GM18870 (cell line): ENCODE measurements at regions not wholly inside any gene's neighbourhood (a gene's known extent, or its start where the extent isn't known, plus 50 kb on each side); places are given as distances from the start of the nearest gene placed in this dataset.
"Not testable (repeated sequence)": the region's sequence is repeated elsewhere in the genome, so short reads cannot be mapped to it uniquely, and the experiment has no call there.

Experiments used
- ATAC-seq: cut with Tn5 transposase; IDR thresholded peaks from one replicate; pipeline ENCODE4 v1.9.1; 2021; ENCODE audit warnings: moderate library complexity; ENCODE audit not compliant: unreplicated experiment

DNA sequence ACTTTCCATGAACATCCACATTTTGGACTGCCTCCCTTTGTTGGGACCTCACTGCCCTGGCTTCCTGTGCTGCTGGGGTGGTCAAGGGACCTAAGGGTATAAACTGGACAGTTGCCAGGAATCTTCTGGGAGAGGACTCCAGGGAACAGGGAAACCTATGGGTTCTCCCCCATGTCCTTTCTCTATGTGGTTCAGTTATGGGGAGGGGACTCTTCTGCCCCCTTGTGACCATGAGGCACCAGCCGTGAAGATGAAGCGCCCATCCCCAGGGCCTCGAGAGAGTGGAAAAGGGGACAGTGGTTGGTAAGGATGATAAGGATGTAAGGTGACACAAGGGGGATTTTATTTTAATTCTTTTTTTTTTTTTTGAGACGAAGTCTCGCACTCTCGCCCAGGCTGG, 177.0 kb upstream of the TMEM132C start:
- no peak for ATAC-seq

DNA sequence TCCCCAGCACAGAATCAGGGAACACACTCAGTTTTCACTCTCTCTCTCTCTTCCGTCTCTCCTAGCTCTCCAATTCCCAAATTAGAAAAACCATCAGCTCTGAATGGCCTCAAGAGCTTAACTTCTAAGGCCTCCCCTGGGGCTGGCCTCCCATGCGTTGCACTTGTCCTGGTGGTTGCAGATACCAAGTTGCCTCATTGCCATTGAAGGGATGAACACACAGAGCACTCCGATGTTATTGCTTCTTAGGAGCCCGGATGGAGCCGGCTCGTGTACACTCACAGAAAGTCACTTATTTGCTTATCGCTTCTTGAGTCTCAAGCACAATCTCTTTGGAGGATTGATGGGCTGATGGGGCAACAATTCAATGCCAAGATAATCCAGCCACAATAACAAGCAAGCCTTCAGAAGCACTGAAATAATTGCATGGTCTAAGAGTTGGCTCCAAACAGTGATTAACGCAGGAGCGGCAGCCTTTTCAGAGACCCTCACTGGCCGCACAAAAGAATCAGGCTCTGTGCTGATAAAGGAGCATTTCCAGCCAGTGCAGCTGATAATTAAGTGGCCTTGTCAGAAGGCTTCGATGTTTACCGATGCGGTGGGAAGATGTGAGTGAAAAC, 175.8 kb upstream of the TMEM132C start:
- ATAC-seq, result no peak

DNA sequence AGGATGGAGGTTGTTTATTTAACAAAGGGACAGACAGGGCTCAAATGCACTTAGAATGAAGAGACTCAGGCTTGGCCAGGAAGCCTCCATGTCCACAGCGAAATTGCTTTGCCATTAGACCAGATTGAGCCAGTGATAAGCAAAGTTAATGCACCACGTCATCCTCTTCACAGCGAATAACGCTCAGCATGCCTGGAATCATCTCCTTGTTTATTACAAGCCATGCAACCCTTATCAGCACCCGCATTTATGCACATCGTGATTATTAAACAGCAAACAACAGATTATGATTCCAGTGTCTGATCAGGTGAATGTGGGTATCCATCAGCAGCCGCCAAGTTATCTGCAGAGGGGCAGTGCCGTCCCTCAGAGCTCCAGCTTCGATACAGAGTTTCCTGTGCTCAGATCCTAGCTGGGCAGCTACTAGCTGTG, 175.0 kb upstream of the TMEM132C start:
- no peak for ATAC-seq

DNA sequence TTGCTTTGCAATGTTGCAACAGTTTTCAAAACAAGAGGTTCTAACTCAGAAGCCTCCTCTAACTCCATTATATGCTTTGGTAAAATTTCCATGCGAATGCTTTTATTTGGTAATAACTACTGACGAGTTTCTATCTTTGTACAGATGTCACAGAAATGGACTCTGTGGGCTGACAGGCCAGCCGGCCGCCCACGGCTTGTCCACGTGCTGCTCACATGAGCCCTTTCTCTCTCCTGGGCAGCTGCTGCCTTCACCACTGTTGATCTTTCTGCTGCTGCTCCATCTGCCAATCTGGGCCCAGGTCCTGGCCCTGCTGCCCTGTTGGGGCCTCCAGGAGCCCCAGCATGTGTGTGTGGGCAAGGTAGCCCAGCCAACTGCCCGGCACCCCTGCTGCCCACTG, 168.2 kb upstream of the TMEM132C start:
- no peak for ATAC-seq

DNA sequence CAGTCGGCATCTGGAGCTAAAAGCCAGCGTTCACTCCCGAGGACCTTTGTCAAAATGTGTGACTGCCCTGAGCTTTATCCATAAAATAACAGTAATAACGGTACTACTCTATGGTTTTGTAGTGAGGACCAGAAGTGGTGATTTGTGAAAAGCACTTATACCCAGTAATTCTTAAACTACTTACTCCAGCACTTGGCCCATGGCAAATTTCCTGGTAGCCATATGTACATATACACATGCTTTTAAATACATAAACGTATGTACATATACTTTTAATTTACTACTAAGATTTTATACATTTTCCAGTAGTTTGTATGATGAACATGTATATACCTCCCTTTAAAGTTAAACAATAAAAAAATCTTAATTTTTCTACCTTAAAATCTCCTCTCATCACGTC, 163.8 kb upstream of the TMEM132C start:
- no peak for ATAC-seq

DNA sequence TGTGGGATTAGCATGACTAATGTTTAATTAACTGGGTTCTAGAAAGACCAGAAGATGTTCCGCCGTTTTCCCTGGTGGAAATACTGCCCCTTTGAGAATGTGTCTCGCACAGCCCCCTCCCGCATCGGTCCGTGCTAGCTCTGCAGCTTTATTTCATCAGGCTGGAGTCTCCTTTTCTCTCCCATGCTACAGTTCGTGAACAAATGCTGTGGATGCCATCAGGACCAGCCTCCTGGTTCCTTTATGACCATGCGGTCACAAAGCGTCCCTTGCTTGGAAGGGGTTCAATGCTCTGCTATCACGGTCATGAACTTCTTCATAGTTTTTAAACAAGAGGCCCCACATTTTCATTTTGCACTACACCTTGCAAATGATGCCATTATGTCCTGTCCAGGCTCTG, 157.7 kb upstream of the TMEM132C start:
- no peak for ATAC-seq

DNA sequence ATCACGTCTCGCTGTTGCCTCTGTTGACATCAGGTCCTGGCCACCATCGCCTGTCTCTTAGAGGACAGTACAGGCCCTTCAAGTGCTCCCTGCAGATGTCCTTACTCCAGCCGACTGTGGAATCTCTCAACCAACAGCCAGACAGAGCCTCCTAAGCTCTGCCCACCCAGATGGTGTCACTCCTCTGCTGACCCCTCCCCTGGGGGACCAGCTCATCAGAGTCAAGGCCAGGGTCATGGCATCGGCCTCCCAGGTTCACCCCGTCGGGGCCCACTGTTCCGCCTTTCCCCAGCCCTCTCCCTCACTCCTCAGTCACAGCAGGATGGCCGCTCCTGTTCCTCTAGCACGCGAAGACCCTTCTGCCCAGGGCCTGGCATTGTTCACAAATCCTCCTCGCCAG, 157.3 kb upstream of the TMEM132C start:
- no peak for ATAC-seq

DNA sequence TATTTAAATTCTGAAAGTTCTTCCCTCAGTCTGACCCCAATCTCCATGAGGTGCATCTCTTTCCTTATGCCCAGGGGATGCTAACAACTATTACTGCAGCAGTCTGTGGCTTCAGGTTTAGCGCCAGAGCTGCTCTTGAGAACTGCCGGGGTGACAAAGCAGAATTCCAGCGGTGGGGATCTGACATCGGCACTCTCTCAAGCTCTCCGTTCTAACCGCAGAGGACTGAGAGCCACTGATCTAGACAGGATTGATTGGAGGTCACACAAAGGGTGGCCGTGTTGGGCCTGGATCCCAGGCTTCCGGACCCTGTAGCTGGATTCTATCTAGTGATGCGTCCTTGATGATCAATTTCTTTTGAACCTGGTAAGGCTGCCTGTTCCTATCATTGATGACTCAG, 155.6 kb upstream of the TMEM132C start:
- no peak for ATAC-seq

DNA sequence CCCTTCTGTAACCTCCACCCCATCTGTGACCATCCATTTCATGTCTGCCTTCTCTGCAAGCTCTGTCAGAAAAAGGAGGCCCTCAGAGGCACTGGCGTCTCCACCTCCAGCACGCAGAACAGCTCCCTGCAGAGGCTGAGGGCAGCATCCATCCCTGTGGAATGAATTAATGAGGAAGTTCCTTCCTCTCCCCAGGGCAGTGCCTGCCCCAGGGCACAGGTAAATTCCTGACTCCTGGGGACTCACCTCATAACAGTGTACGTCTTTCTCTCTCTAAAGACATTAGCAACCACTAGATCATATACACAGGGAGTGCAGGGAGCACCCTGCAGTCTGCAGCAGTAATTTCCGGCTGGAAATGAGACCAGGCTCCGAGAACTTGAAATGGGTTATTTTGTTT, 155.0 kb upstream of the TMEM132C start:
- ATAC-seq, result no peak

DNA sequence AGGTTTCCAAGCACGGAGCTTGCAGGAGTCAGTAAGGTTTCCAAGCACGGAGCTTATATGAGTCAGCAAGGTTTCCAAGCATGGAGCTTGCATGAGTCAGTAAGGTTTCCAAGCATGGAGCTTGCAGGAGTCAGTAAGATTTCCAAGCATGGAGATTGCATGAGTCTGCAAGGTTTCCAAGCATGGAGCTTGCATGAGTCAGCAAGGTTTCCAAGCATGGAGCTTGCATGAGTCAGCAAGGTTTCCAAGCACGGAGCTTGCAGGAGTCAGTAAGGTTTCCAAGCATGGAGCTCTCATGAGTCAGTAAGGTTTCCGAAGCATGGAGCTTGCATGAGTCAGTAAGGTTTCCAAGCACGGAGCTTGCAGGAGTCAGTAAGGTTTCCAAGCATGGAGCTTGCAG, 153.7 kb upstream of the TMEM132C start:
- ATAC-seq, result not testable (repeated sequence)

DNA sequence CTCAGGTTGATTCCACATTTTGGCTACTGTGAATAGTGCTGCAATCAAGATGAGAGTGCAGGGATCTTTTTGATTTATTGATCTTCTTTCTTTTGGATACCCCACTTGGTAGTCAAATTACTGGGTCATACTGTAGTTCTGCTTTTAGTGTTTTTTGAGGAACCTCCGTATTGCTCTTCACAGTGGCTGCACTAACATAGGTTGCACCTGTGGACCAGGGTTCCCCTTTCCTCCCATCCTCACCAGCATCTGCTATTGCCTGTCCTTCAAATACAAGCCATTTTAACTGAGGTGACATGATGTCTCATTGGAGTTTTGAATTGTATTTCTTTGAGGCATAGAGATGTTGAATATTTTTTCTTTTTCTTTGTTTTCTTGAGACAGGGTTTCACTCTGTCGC, 152.5 kb upstream of the TMEM132C start:
- ATAC-seq, result no peak

DNA sequence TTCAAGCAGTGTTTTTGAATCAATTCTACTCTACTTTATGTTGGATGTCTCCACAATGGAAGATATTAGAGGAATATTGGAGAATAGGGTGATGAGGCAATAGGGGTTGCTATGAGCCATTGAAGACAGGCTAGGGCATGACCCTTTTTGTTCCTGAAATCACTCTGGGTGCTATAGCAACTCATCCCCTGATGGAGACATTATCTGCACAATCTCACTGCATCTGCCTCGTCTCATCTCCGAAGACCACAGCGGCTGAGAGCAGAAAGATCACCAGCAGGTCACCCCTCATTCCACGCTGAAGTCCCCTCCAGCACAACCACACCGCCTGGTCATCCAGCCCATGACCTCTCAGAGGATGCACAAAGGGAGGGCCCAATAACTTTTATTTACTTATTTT, 150.4 kb upstream of the TMEM132C start:
- no peak for ATAC-seq

DNA sequence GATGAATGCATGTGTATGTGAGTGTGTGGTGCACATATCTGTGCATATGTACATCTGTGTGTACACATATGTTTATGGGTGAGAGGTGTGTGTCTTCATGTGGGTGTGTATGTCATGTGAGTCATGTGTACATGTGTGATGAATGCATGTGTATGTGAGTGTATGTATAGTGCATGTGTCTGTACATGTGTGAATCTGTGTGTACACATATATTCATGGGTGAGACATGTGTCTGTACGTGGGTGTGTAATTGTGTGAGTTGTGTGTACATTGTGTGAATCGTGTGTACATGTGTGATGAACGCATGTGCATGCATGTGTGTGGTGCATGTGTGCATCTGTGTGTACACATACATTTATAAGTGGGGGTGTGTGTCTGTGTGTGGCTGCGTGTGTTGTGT, 146.9 kb upstream of the TMEM132C start:
- no peak for ATAC-seq

DNA sequence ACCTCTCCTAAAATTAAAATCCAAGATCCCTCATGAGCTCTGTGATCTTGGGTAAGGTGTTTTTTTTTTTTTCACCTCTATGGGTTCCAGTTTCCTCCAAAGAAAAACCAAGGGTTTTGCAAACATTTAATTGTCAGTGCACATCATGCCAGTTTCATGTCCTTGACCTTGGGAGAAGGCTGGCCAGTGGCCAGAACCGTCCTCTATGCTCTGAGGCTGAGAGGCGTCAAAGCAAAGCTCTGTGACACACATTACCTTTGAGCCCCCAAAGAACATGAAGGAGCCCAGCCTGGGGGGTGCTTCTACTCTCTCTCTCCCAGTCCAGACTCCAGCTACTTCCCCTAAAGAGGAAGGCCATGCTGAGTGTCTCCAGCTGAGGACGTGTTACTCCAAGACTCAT, 145.5 kb upstream of the TMEM132C start:
- no peak for ATAC-seq

DNA sequence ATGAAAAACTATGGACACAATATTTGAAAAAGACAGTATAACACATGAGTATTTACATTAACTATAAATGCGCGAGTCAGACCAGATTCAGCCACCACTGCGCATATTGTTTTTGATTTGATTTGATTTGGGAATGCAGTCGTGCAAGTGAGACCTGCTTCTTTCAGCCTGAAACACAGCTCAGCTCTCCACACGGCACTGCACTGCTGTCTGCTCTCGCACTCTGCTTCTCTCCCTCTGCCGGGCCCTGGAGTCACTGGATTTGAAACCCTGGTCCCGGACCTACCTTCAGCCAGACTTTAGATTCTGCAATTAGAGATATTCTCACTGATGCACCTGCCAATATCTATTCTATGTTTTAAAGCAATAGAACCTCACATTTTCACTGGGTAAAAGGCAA, 143.9 kb upstream of the TMEM132C start:
- no peak for ATAC-seq

DNA sequence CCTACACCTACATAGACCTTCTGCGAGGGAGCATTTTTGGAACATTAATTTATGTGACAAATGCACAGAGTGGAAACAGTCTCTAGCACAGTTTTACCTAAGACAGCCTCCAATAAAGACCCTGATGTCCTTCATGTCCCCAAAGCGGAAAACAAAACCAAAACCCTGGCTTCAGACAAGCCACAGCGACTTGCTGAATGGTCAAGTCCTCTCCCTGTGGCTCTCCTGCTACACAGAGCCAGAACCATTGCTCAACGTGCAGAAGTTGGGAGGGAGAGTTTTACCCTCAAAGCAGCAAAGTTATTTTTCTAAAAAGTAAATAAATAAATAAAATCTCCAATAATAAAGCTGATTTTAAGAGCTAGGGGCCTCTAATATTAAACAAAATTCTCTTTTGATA, 135.0 kb upstream of the TMEM132C start:
- no peak for ATAC-seq

DNA sequence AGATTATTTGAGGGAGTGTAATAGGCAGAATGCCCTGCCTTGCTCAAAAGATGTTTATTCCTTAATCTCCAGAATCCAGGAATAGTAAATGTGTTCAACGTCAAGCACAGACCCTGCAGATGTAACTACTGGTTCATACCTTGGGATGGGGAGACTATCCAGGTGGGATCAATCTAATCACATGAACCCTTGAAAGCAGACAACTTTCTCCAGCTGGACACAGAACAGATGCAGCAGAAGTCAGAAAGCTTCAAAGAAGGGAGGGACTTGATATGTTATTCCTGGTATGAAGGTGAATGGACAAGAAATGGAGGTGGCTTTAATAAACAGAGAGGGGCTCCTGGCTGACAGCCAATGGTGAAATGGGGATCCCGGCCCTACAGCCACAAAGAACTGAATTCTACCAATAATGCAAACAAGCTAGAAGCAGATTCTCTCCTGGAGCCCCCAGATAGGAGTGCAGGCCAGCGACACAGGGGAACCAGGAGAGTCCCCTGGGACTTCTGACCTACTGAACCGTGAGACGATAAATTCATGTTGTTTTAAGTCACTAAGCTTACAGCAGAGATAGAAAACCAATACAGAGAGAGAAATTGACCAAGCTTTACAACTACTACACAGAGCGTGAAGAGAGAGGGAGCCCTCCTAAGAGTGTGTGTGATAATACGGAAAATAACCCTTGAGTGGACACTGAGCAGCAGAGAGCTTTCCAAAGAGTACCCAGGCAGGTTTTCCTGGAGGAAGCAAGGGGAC, 133.5 kb upstream of the TMEM132C start:
- ATAC-seq, result no peak

DNA sequence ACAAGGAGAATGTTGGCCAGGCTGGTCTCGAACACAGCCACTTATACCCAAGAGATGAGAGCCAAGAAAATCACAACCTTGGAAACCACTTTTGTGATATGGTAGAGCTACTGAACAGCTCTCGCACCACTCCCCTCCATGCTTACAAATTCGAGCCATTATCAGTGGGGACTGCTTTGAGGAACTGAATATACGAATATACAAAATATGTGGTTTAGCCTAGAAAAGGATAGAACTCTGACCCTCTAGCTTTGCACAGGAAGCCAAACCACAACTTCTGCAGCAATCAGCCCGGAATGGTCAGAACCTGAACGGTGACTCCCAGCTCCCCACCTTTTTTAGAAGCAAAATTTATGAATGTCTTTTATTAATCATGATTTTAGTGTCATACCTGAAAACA, 129.8 kb upstream of the TMEM132C start:
- peak; percentile 79 for ATAC-seq

DNA sequence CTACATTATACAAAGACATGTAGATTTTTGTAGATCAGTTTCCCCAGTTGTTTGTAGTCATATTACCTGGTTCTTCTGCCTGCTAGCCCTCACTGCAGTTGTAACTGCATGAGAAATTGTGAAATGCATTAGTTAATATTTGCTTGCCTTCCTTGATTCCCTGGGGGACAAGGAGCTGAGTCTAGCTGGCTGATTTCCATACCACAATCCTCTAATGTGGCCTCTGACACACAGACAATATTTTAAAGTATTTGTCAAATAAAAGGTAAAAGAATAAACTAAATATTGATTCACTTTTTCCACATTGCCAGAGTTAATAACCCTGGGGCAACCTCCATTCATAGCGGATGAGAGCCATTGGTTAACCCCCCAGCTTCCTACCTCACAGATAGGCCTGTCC, 128.8 kb upstream of the TMEM132C start:
- no peak for ATAC-seq

DNA sequence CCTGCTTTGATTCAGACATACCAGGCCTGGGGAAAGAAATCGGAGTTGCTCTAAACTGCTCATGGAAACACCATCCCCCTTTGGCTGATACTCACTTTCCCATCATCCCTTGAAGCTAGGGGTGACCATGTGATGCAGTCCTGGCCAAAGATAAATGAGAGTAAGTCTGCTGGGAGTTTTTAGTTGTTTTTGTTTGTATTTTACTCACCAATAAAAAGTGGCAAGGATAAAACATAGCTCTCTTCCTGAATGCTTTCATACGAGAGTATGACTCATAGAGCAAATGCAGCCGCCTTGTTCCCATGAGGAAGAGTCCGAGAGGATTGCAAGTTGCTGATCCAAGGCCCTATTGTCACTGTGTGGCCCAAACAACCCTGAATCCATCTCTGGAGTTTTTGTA, 126.4 kb upstream of the TMEM132C start:
- ATAC-seq, result no peak

DNA sequence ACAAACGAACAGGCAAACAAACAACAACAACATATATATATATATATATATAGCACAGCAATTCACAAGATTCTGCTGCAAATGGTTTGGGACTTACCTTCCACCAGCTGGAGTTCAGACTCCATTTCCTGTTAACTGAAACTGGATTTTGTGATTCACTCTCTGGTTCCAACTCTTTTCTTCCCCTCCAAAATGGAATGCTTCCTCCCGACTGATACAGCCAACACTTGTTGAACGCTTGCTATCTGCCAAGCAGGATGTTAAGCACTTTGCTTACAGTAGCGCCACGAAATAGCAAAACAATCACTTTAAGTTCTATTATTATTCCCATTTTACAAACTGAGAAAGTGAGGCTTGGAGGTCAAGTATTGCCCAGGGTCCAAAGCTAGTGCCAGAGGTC, 116.0 kb upstream of the TMEM132C start:
- ATAC-seq, result no peak

DNA sequence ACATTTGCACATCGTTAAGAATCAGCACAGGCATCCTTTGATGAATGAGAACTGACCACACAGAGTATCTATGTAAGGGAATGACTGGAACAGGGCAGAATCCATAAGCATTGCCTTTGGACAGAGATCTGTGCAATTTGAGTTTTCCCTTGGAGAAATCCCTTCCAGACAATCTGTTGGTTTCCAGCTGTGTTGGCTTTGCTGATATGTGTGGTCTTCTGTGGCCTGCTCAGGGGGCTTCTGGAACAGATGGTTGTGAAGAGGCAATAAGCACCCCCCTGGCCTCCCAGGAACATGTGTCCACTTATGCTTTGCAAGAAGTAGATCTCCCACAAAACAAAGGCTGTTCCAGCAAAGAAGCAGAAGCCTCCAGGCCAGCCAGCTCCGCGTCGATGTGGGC, 111.4 kb upstream of the TMEM132C start:
- ATAC-seq, result no peak

DNA sequence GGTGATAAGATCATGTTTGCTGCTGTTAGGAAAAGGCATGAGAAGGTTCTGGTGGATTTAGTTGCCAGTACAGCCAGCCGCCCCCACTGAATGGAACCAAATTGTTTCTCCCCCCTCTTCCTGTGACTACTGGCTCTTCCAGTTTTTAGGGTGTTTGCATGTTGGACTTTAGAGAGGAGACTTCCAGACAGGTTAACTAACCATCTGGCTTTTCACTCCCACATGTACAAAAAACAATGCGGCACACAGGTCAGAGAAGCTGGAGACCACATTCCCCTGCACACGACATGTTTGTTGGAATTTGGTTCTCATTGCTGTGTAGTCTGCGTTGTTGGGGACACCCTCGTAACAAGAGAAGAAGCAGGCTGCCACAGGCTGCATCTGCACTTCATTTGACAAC, 103.9 kb upstream of the TMEM132C start:
- no peak for ATAC-seq
